LNCaP clone FGC (cell line): ENCODE measurements at regions not wholly inside any gene's neighbourhood (a gene's known extent, or its start where the extent isn't known, plus 50 kb on each side); places are given as distances from the start of the nearest gene placed in this dataset.

Experiments
- DNase-seq: peaks from one replicate; pipeline ENCODE4 v3.0.0-alpha.2; 2011; ENCODE audit warnings: low read depth
- H3K4me3 ChIP-seq: 2 replicates; pipeline ENCODE4 v1.5.1; 2011; ENCODE audit warnings: mild to moderate bottlenecking, low read depth, low read length, control low read depth
- TF ChIP-seq, protein P1 (sequence below): IDR thresholded peaks from 2 replicates; pipeline ENCODE4 v1.5.1; 2012; ENCODE audit warnings: mild to moderate bottlenecking; ENCODE audit not compliant: control insufficient read depth, insufficient read depth; ENCODE audit errors: extremely low read depth

DNA sequence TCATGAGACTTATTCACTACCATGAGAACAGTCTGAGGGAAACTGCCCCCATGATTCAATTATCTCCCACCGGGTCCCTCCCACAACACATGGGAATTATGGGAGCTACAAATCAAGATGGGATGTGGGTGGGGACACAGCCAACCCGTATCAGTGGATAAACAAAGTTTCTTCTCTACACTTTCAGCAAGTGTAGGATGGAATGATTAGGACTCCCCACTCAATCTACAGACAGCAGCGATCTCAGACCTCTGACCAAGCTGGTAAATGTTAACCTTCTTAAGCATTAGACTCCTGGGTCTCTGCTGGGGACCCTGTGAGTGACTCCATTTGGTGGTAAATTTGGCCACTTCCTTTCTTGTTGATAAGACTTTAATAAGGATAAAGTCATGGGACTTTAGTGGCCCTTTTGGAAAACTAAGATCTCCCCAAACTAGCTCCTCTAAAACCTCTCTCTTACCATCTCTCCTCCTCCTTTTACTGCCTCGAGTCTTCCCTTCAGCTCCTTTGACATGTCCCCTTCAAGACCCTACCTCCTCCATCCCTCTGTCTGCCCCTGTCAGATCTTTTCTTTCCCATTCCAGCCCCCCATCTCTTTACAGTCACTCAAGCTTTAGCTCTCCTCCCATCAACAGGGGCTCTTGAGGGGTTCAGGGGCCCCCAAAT lies 71.9 kb downstream of the MYL12B start:
- DNase-seq = no peak
- TF ChIP-seq, protein P1, sequence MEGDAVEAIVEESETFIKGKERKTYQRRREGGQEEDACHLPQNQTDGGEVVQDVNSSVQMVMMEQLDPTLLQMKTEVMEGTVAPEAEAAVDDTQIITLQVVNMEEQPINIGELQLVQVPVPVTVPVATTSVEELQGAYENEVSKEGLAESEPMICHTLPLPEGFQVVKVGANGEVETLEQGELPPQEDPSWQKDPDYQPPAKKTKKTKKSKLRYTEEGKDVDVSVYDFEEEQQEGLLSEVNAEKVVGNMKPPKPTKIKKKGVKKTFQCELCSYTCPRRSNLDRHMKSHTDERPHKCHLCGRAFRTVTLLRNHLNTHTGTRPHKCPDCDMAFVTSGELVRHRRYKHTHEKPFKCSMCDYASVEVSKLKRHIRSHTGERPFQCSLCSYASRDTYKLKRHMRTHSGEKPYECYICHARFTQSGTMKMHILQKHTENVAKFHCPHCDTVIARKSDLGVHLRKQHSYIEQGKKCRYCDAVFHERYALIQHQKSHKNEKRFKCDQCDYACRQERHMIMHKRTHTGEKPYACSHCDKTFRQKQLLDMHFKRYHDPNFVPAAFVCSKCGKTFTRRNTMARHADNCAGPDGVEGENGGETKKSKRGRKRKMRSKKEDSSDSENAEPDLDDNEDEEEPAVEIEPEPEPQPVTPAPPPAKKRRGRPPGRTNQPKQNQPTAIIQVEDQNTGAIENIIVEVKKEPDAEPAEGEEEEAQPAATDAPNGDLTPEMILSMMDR = no peak
- no peak overlapping the region for H3K4me3 ChIP-seq

DNA sequence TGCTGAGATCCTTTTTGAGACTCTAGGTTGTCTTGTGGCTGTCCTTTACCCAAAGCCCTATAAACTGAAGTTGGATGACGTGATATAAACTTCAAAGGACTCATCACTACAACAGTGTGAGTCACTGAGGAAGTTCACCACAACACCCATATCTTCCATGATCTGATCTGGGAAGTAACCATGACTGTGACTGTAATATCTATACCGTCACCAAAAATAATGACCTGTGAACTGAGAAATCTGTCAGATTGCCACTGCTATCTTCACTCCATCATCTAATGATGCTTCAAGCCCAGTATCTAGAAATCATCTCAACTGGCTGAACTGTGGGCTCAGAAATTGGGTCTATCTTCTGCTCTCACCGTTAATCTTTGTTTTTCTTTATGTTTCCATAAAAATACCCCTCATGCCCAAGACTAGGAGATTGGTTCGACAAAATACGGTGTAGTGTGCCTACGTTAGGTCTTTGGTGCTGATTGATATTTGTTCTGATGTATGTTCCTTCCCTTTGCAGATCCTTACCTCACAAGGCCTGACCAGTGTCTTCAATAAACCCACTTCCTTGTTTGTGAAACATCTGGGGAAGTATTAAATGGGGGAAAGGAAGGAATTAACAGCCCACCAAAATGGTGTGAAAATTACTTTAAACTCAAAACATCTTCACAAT lies 78.2 kb downstream of the MYL12B start:
- H3K4me3 ChIP-seq = no peak overlapping the region
- no peak for DNase-seq

DNA sequence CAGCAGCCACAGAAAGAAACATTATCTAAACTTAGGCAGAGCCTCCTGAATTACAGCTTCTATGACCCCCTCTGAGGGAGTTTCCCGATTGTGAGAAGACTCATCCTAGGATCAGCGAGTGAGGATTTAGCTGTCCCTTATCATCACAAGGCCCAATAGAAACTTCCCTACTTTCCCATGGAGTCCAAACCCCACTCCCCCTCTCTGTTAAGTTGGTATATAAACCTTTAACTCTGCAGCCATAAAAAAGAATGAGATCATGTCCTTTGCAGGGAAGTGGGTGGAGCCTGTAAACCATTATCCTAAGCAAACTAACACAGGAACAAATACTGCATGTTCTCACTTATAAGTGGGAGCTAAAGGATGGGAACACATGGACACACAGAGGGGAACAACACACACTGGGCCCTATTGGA lies 78.8 kb downstream of the MYL12B start:
- TF ChIP-seq, protein P1 = no peak
- no peak overlapping the region for H3K4me3 ChIP-seq
- peak; percentile 77 for DNase-seq

More for the DNA sequence above, 78.2 kb downstream of the MYL12B start:
- TF ChIP-seq, protein P1 = no peak

DNA sequence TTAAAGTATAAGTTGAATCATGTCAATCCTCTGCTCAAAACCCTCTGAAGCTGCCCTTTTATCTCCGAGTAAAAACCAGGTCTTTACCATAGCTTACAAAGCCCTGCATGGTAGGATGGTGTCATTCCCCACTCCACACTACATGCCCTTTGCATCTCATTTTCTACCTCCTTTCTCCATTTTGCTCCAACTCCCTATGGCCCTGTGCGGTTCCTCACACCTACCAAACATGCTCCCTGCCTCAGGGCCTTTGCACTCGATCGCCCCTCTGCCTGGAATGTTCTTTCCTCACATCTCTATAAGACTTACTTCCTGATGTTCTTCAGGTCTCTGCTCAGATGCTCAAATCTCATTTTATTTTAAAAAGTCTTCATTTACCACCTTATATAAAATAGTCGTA lies 80.7 kb downstream of the MYL12B start:
- DNase-seq = no peak
- no peak overlapping the region for H3K4me3 ChIP-seq
- TF ChIP-seq, protein P1 = no peak

DNA sequence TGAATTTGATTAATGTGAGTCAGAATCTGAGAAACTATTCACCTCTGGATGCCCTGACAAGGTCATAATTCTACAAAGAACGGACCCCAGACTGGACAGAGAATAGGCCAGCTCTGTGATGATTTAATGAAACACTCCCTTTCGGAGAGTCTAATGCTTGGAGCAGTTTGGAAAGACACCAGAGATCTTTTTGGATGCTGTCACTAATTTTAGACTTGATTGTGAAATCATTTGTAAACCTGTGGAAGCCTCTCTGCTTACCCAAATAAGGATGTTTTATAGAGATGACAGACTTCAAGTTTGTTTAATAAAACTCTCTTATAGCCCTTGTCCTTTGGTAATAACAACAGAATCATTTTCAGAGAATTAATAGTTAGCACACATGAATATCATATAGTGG lies 83.5 kb downstream of the MYL12B start:
- TF ChIP-seq, protein P1 = no peak
- no peak overlapping the region for H3K4me3 ChIP-seq
- peak; percentile 63 for DNase-seq

DNA sequence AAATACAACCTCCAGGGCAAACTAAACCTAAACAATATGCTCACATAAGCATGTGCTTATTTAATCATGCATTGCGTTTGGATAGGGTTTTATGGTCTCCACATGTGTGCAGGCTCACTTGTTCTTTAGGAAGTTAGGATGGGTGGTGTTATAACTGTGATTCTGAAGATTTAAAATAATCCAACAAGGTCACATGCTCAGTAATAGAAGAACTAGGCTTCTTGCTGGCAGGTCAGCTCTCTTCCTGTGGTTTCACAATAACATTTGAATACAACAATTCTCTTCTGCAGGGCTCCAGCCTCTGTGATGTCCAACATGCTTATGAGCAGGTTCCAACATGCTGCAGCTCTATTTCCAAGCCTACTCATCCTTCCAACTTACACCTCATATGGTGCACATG lies 84.0 kb downstream of the MYL12B start:
- TF ChIP-seq, protein P1 = no peak
- no peak overlapping the region for H3K4me3 ChIP-seq
- no peak for DNase-seq
